Femur (tissue), 1 donor: ENCODE measurements at regions not wholly inside any gene's neighbourhood (a gene's known extent, or its start where the extent isn't known, plus 50 kb on each side); places are given as distances from the start of the nearest gene placed in this dataset.

ENCODE experiments used
- DNase-seq: peaks from one replicate; pipeline ENCODE4 v3.0.0-alpha.2; 2017

- DNase-seq: peak; percentile 67
Measured at GRCh38 chr3:150061288-150062024, 90.8 kb upstream of the PFN2 start.

GRCh38 chr3:150059729-150060128 is 89.0 kb upstream of the PFN2 start:
- DNase-seq: no peak

GRCh38 chr3:150059241-150059640 is 88.5 kb upstream of the PFN2 start:
- DNase-seq: no peak

- DNase-seq: no peak
Measured at GRCh38 chr3:150057227-150057626, 86.5 kb upstream of the PFN2 start.

- DNase-seq: no peak
Measured at GRCh38 chr3:150055332-150055731, 84.6 kb upstream of the PFN2 start.

GRCh38 chr3:150054635-150055034 is 83.9 kb upstream of the PFN2 start:
- no peak for DNase-seq

- no peak for DNase-seq
Measured at GRCh38 chr3:150050510-150050909, 79.8 kb upstream of the PFN2 start.

GRCh38 chr3:150049317-150049716 is 78.6 kb upstream of the PFN2 start:
- DNase-seq: no peak

GRCh38 chr3:150041877-150042276 is 71.2 kb upstream of the PFN2 start:
- DNase-seq: no peak

- no peak for DNase-seq
Measured at GRCh38 chr3:150040097-150040496, 69.4 kb upstream of the PFN2 start.

GRCh38 chr3:150038830-150039229 is 68.1 kb upstream of the PFN2 start:
- DNase-seq: no peak

- no peak for DNase-seq
Measured at GRCh38 chr3:150036780-150037179, 66.1 kb upstream of the PFN2 start.

GRCh38 chr3:150035910-150036612 is 65.4 kb upstream of the PFN2 start:
- DNase-seq: peak; percentile 21

GRCh38 chr3:150035301-150035779 is 64.6 kb upstream of the PFN2 start:
- peak; percentile 20 for DNase-seq

GRCh38 chr3:150033721-150034120 is 63.0 kb upstream of the PFN2 start:
- no peak for DNase-seq

- DNase-seq: no peak
Measured at GRCh38 chr3:150030841-150031240, 60.1 kb upstream of the PFN2 start.

- DNase-seq: no peak
Measured at GRCh38 chr3:150023239-150023636, 52.5 kb upstream of the PFN2 start.

- DNase-seq: no peak
Measured at GRCh38 chr3:150022381-150023238, 51.9 kb upstream of the PFN2 start.

- no peak for DNase-seq
Measured at GRCh38 chr3:150020527-150020926, 49.8 kb upstream of the PFN2 start.
